AG04450 (cell line): ENCODE measurements at regions not wholly inside any gene's neighbourhood (a gene's known extent, or its start where the extent isn't known, plus 50 kb on each side); places are given as distances from the start of the nearest gene placed in this dataset.

Experiments used
- CTCF ChIA-PET: fragments of 300-600, 350-600 bp; formaldehyde crosslinking; extraction: SDS; loops from one replicate; lab custom pipeline; 2022; ENCODE audit warnings: antibody characterized with exemption, inconsistent platforms; lab: Charles Lee
- POLR2A ChIA-PET: fragments of 350-600 bp; formaldehyde crosslinking; extraction: SDS; loops from one replicate; lab custom pipeline; 2021; ENCODE audit warnings: antibody characterized with exemption, inconsistent platforms; lab: Yijun Ruan, JAX
- DNase-seq: peaks from one replicate; pipeline ENCODE4 v3.0.0-alpha.2; 2011; ENCODE audit warnings: low read depth, low spot score
- H3K27ac ChIP-seq: one replicate; pipeline ENCODE4 v1.5.1; 2012; ENCODE audit warnings: low read depth, low read length, control low read depth
- H3K27me3 ChIP-seq: one replicate; pipeline ENCODE4 v1.6.0; 2012; ENCODE audit warnings: low read length; ENCODE audit not compliant: control insufficient read depth, insufficient read depth
- H3K4me3 ChIP-seq: 2 replicates; pipeline ENCODE4 v1.5.1; 2011; ENCODE audit warnings: mild to moderate bottlenecking, low read depth, low read length, control low read depth
- H3K9me3 ChIP-seq: 2 replicates; pipeline ENCODE4 v1.5.1; 2012; ENCODE audit warnings: low read length; ENCODE audit not compliant: control insufficient read depth, insufficient read depth
- CTCF ChIP-seq: IDR thresholded peaks from 2 replicates; pipeline ENCODE4 v1.5.1; 2011; ENCODE audit warnings: low read depth, low read length, control low read depth, inconsistent platforms

GRCh38 chr7:116382375-116382774 is 117.2 kb upstream of the CAV2 start:
- Histone ChIP-seq H3K27ac (no peak overlapping the region), H3K27me3 (no peaks in the 10 kb centered on the region), H3K9me3 (no peaks in the 10 kb centered on the region), H3K4me3 (no peak overlapping the region)
- POLR2A ChIA-PET = no interaction called here
- no peak for TF ChIP-seq CTCF
- CTCF ChIA-PET = interaction anchor here (0.6 kb wide), 1 partner anchor 433 kb away, joined by 4 read pairs; no protein-coding TSS in a partner anchor
- DNase-seq = no peak

GRCh38 chr7:116384936-116385635 is 114.5 kb upstream of the CAV2 start:
- H3K9me3 ChIP-seq = no peaks in the 10 kb centered on the region
- H3K27ac ChIP-seq = no peak overlapping the region
- CTCF ChIA-PET = no interaction called here
- no peak for DNase-seq
- H3K4me3 ChIP-seq = no peak overlapping the region
- POLR2A ChIA-PET = no interaction called here
- TF ChIP-seq CTCF = no peak
- no peaks in the 10 kb centered on the region for H3K27me3 ChIP-seq

GRCh38 chr7:116386674-116387073 is 112.9 kb upstream of the CAV2 start:
- ChIA-PET CTCF (no interaction called here), POLR2A (no interaction called here)
- H3K9me3 ChIP-seq = no peaks in the 10 kb centered on the region
- H3K27me3 ChIP-seq = no peaks in the 10 kb centered on the region
- H3K27ac ChIP-seq = no peak overlapping the region
- TF ChIP-seq CTCF = no peak
- H3K4me3 ChIP-seq = no peak overlapping the region
- DNase-seq = no peak

- TF ChIP-seq CTCF = no peak
- H3K27ac ChIP-seq = no peak overlapping the region
- H3K4me3 ChIP-seq = no peak overlapping the region
- CTCF ChIA-PET = no interaction called here
- H3K27me3 ChIP-seq = no peaks in the 10 kb centered on the region
- POLR2A ChIA-PET = no interaction called here
- no peaks in the 10 kb centered on the region for H3K9me3 ChIP-seq
- DNase-seq = no peak
Observed at GRCh38 chr7:116390363-116390762, 109.2 kb upstream of the CAV2 start.

- H3K27me3 ChIP-seq = no peaks in the 10 kb centered on the region
- H3K9me3 ChIP-seq = peaks cover 2% of the 10 kb centered on the region; the same call in 1 of the 2 replicates
- TF ChIP-seq CTCF = no peak
- POLR2A ChIA-PET = no interaction called here
- H3K4me3 ChIP-seq = no peak overlapping the region
- no peak overlapping the region for H3K27ac ChIP-seq
- no peak for DNase-seq
- CTCF ChIA-PET = interaction anchor here (0.7 to 1.3 kb wide), 3 partner anchors 88 to 134 kb away, joined by 3 to 4 read pairs (median 3); no protein-coding TSS in a partner anchor
Observed at GRCh38 chr7:116392806-116393205, 106.7 kb upstream of the CAV2 start.
